GM23248 (cell line): ENCODE measurements at regions not wholly inside any gene's neighbourhood (a gene's known extent, or its start where the extent isn't known, plus 50 kb on each side); places are given as distances from the start of the nearest gene placed in this dataset.

Experiments used
- EZH2 ChIP-seq: fragments of 200-600 bp; sonication (generic); IDR thresholded peaks from 2 replicates; pipeline ENCODE4 v1.6.1; 2018; ENCODE audit warnings: antibody characterized with exemption, mild to moderate bottlenecking; ENCODE audit not compliant: insufficient read depth, poor library complexity, severe bottlenecking
- EZH2phosphoT487 ChIP-seq: fragments of 200-600 bp; sonication (generic); IDR thresholded peaks from 2 replicates; pipeline ENCODE4 v1.6.1; 2018; ENCODE audit warnings: antibody characterized with exemption, moderate library complexity, mild to moderate bottlenecking, low read depth; ENCODE audit not compliant: insufficient read depth

- TF ChIP-seq EZH2 (no peak), EZH2phosphoT487 (no peak)
Observed at GRCh38 chr7:106735637-106736036, 74.7 kb upstream of the CCDC71L start.
